Immature natural killer cell (primary cell): ENCODE measurements at regions not wholly inside any gene's neighbourhood (a gene's known extent, or its start where the extent isn't known, plus 50 kb on each side); places are given as distances from the start of the nearest gene placed in this dataset.

Experiments
- DNase-seq, 3 donors: peaks; one replicate each; pipeline ENCODE4 v3.0.0; 2022; ENCODE audit warnings: mixed read lengths in 1 of 3
- H3K27ac Mint-ChIP-seq, 6 donors: one replicate each; pipeline ENCODE4 v1.8.0; 2020; ENCODE audit warnings: mixed read lengths in 6 of 6, mild to moderate bottlenecking in 5 of 6, inconsistent platforms in 4 of 6, moderate library complexity in 3 of 6
- H3K27me3 Mint-ChIP-seq, 3 donors: one replicate each; pipeline ENCODE4 v1.8.0; 2020 to 2021; ENCODE audit warnings: low read depth in 3 of 3, mild to moderate bottlenecking in 3 of 3, mixed read lengths in 3 of 3, moderate library complexity in 3 of 3, inconsistent platforms in 1 of 3
- H3K36me3 Mint-ChIP-seq, 3 donors: one replicate each; pipeline ENCODE4 v1.8.0; 2020; ENCODE audit warnings: mixed read lengths in 3 of 3, inconsistent platforms in 2 of 3, mild to moderate bottlenecking in 2 of 3
- H3K4me1 Mint-ChIP-seq, 2 donors: one replicate each; pipeline ENCODE4 v1.8.0; 2020; ENCODE audit warnings: inconsistent platforms in 2 of 2, mild to moderate bottlenecking in 2 of 2, mixed read lengths in 2 of 2, moderate library complexity in 1 of 2
- H3K4me3 Mint-ChIP-seq, 5 donors: one replicate each; pipeline ENCODE4 v1.8.0; 2020; ENCODE audit warnings: mild to moderate bottlenecking in 5 of 5, mixed read lengths in 5 of 5, inconsistent platforms in 3 of 5, moderate library complexity in 3 of 5
- H3K9me3 Mint-ChIP-seq, 6 donors: one replicate each; pipeline ENCODE4 v1.8.0; 2020; ENCODE audit warnings: mild to moderate bottlenecking in 6 of 6, mixed read lengths in 6 of 6, inconsistent platforms in 4 of 6, moderate library complexity in 3 of 6

DNA sequence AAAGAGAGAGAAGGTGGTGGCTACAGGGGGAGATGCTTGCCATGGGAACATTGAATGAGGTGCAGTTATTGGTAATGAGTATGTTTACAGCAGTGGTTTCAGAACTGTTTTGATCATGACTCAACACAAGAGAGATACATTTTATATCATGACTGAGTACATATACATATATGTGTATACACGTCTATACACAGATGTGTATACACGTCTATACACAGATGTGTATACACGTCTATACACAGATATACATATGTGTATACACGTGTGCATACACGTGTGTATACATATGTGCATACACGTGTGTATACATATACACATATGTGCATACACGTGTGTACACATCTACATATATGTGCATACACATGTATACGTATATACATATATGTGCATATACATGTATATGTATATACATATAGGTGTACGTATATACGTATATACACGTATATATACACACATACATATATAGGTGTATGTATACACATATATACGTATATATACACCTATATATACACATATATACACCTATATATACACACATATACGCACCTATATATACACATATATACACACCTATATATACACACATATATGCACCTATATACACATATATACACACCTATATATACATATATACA lies 518.5 kb downstream of the TSN start:
- no peak overlapping the region for H3K4me3 Mint-ChIP-seq
- H3K36me3 Mint-ChIP-seq, result no peaks in the 10 kb centered on the region
- no peaks in the 10 kb centered on the region for H3K4me1 Mint-ChIP-seq
- no peak for DNase-seq
- H3K27ac Mint-ChIP-seq, result no peak overlapping the region
- no peaks in the 10 kb centered on the region for H3K27me3 Mint-ChIP-seq
- peaks cover 0 to 7% (median 0%) of the 10 kb centered on the region in 6 donors for H3K9me3 Mint-ChIP-seq

DNA sequence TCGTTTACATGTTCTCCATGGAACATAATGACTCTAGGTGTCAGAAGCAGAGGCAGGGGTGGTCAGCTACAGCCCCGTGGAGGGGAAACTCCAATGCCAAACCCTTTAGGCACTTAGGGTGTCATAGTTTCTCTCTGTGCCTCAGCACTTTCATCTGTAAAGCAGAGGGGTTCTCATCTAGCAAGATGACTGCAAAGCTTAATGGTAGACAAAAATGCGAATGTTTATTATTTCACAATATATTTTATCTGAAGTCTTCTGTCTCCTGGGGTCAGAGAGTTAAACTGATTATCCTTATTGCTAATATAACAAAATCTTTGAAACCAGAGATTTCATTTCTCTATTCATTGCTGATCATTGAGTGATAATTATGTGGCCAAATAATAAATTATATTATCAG lies 522.5 kb downstream of the TSN start:
- Mint-ChIP-seq H3K27ac (no peak overlapping the region), H3K36me3 (no peaks in the 10 kb centered on the region), H3K4me1 (no peaks in the 10 kb centered on the region), H3K9me3 (peaks cover 0 to 4% (median 3%) of the 10 kb centered on the region in 6 donors), H3K27me3 (no peaks in the 10 kb centered on the region), H3K4me3 (no peak overlapping the region)
- no peak for DNase-seq

DNA sequence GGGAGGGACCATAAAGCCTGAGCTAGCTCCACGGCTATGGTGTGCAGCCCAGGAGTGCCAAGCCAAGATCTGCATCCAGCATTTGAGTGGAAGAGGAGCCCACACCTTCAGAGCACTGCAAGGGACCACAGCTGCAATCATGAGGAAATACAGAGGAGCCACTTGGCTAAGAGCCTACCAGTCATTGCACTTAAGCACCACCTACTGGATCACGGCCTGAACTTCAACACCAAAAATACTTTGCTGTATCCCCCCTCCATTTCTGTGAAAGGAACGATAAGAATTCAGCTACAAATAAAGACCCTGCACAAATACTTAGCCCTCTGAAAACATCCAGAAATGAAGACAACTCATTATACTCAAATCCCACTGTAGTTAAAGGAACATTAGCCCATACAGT lies 545.3 kb downstream of the TSN start:
- H3K9me3 Mint-ChIP-seq, result peaks cover 7 to 28% (median 18%) of the 10 kb centered on the region in 6 donors
- no peak for DNase-seq
- H3K36me3 Mint-ChIP-seq, result no peaks in the 10 kb centered on the region
- no peak overlapping the region for H3K27ac Mint-ChIP-seq
- peaks cover 0 to 2% (median 0%) of the 10 kb centered on the region in 3 donors for H3K27me3 Mint-ChIP-seq
- H3K4me1 Mint-ChIP-seq, result no peaks in the 10 kb centered on the region
- H3K4me3 Mint-ChIP-seq, result no peak overlapping the region

DNA sequence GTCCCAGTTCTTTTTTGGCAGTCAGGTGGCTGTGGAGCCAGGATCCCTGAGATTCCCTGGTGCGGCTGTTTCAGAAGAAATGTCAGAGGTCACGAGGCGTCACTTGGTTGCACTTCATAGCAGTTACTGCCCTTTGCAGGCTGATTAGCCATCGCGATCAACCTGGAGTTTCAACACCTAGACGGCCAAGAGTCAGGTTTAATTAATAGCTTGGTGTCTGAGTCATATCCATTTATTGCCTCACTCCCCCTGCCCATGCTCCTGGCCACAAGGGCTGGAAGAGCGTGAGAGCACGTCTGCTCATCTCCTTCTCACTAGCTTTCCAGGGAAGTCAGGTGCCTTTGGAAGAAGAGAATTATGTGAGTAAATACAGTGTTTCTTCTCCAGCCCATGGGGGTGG lies 552.3 kb downstream of the TSN start:
- H3K4me1 Mint-ChIP-seq, result no peaks in the 10 kb centered on the region
- DNase-seq, result no peak
- H3K27me3 Mint-ChIP-seq, result no peaks in the 10 kb centered on the region
- no peaks in the 10 kb centered on the region for H3K36me3 Mint-ChIP-seq
- H3K9me3 Mint-ChIP-seq, result peaks cover 2 to 14% (median 6%) of the 10 kb centered on the region in 6 donors
- no peak overlapping the region for H3K4me3 Mint-ChIP-seq
- H3K27ac Mint-ChIP-seq, result no peak overlapping the region

DNA sequence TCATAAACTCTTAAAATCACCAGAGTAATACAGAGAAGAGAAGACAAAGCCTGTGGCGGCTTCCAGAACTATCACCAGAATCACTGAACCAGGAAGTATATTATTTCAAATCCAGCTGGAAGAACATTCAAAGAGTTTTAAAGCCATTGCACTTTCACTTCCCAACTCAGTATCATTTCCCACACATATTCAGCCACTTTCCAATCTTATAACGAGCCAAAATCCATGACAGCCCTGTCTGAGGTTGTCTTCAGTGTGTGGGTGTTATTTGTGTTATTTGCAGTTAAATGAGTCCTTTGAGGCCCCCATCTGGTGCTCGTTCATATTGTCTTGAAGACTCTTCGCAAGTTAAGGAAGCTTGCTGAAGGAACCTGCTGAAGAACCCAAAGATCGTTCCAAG lies 559.9 kb downstream of the TSN start:
- Mint-ChIP-seq H3K9me3 (peaks cover 0 to 7% (median 2%) of the 10 kb centered on the region in 6 donors), H3K27me3 (peaks cover 0 to 3% (median 0%) of the 10 kb centered on the region in 3 donors), H3K4me3 (no peak overlapping the region), H3K27ac (no peak overlapping the region), H3K36me3 (no peaks in the 10 kb centered on the region), H3K4me1 (no peaks in the 10 kb centered on the region)
- DNase-seq, result no peak

DNA sequence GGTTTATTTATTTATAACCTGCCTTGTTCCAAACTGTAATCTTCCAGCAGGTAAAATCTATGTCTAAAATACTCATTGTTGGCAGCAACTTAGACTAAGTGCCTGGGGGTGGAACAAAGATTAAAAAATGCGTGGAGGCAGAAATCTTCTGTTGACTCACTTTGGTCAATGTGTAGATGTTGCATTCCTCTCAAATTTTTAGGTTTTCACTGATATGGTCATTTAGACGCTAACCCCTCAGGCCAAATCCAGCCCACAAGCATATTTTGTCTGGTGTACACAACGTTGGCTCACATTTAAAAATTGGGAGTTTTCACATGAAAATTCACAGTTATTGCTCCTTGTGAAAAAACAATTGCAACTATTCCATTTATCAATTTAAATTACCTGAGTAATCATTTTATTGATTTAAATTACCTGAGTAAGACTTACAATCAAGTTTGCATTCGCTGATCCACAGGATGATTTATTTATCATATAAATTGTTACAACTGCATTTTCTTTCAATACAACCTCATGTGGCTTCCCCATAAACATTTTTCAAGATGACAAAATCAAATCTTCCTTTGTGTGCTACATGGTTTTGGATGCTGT lies 564.2 kb downstream of the TSN start:
- Mint-ChIP-seq H3K27ac (no peak overlapping the region), H3K9me3 (peaks cover 0 to 3% (median under 1%) of the 10 kb centered on the region in 6 donors), H3K4me3 (no peak overlapping the region), H3K27me3 (peaks cover 0 to 3% (median 1%) of the 10 kb centered on the region in 3 donors), H3K4me1 (no peaks in the 10 kb centered on the region), H3K36me3 (no peaks in the 10 kb centered on the region)
- no peak for DNase-seq

DNA sequence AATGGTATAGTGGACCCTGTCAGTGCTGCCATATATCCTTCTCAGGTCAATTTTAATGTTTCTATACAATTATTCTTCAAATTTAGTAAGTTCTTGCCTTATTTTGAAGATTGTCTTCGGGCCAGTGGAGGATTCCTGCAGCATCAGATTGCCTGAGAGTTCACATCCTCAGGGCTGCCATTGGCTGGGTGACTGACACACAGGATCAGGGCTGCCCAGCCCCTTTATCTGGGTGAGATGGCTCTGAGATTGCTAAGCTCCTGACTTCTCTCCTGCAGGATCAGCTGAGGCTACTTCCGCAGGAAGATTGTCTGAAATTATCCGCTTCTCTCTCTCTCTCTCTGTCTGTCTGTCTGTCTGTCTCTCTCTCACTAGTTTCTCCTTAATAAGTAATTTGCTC lies 567.4 kb downstream of the TSN start:
- H3K27me3 Mint-ChIP-seq, result peaks cover 0 to 1% (median 0%) of the 10 kb centered on the region in 3 donors
- H3K36me3 Mint-ChIP-seq, result no peaks in the 10 kb centered on the region
- no peak overlapping the region for H3K27ac Mint-ChIP-seq
- H3K4me1 Mint-ChIP-seq, result no peaks in the 10 kb centered on the region
- DNase-seq, result no peak
- peaks cover 0 to 2% (median 0%) of the 10 kb centered on the region in 6 donors for H3K9me3 Mint-ChIP-seq
- no peak overlapping the region for H3K4me3 Mint-ChIP-seq

DNA sequence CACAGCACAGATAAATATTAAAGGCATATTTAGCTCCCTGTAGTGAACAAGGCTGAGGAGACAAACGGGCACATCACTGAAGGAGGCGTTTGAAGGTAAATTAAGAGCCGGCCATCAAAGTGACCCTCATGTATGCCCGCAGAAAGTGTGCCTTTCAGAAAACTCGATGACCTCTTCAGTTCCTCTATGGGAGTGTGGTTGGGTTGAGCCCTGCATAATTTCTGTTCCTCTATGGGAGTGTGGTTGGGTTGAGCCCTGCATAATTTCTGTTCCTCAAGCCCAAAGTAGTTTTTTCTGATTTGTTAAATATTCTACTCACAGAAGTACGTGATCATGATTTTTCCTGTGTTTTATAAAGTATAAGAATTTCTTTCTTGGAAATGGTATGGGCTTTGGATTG lies 568.5 kb downstream of the TSN start:
- Mint-ChIP-seq H3K4me3 (no peak overlapping the region), H3K27me3 (peaks cover 0 to 1% (median 0%) of the 10 kb centered on the region in 3 donors)

DNA sequence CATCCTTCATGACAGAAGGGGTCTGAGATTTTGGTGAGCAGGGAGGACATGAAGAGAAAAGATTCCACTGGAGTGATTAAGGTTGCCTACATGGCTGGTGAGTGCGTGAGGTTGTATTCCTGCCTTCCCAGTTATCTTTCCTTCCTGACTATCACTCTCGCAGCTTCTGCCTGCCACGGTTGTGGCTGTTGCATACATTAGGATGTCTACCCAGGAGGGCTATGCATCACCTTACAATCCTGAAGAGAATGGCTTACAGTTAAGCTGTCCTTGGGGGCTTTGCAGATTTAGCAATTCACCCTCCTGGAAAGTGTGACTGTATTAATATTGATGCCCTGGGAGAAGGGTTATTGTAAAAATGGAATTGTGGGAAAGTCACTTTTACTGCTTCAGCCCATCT lies 571.0 kb downstream of the TSN start:
- Mint-ChIP-seq H3K4me1 (no peaks in the 10 kb centered on the region), H3K27me3 (peaks cover 0 to 1% (median 1%) of the 10 kb centered on the region in 3 donors), H3K4me3 (no peak overlapping the region), H3K9me3 (peaks cover 0 to 2% (median 0%) of the 10 kb centered on the region in 6 donors), H3K36me3 (no peaks in the 10 kb centered on the region), H3K27ac (no peak overlapping the region)
- DNase-seq, result no peak

More for the DNA sequence above, 568.5 kb downstream of the TSN start:
- Mint-ChIP-seq H3K36me3 (no peaks in the 10 kb centered on the region), H3K9me3 (peaks cover 0 to 2% (median 0%) of the 10 kb centered on the region in 6 donors), H3K4me1 (no peaks in the 10 kb centered on the region), H3K27ac (no peak overlapping the region)
- DNase-seq, result no peak

DNA sequence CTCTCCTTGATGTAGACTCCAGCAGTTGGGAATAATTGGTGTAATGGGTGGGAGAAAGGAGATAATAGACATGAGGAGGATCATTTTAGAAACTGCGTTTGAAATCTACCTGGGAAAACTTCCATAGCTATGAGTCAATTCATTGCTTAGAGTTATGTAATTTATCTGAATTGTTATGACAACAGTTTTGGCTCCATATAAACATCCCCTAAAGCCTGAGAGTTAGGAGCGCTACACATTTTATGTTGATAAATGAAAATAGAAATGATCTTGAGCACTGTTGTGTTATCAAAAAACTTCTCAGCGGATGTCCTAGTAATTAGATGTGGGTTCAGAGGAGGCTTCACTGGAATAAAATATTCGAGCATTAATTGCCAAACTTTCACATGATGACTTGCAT lies 573.4 kb downstream of the TSN start:
- Mint-ChIP-seq H3K27me3 (peaks cover 0 to 1% (median 0%) of the 10 kb centered on the region in 3 donors), H3K9me3 (peaks cover 0 to 4% (median 0%) of the 10 kb centered on the region in 6 donors), H3K4me3 (no peak overlapping the region), H3K27ac (no peak overlapping the region), H3K4me1 (no peaks in the 10 kb centered on the region), H3K36me3 (no peaks in the 10 kb centered on the region)
- DNase-seq, result no peak

DNA sequence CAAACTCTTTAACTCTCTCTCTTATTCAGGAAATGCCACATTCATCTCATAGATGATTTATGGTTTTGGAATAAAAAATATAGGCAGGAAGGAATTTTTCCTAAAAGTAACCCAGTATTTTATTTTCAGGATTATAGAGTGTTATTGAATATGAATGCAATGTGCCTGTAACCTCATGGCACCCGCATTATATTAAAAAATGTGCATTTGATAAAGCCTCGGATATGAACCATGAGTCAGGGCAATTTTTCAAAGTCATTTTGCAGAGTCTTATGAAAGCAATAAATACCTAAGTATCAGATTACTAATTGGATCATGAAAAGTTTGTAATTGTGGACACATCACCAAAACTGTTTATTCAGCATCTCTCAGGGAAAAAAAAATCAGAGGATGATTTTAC lies 573.8 kb downstream of the TSN start:
- no peaks in the 10 kb centered on the region for H3K36me3 Mint-ChIP-seq
- no peak overlapping the region for H3K27ac Mint-ChIP-seq
- H3K4me1 Mint-ChIP-seq, result no peaks in the 10 kb centered on the region
- DNase-seq, result no peak
- no peak overlapping the region for H3K4me3 Mint-ChIP-seq
- peaks cover 0 to 9% (median 0%) of the 10 kb centered on the region in 6 donors for H3K9me3 Mint-ChIP-seq
- peaks cover 0 to 1% (median 0%) of the 10 kb centered on the region in 3 donors for H3K27me3 Mint-ChIP-seq

DNA sequence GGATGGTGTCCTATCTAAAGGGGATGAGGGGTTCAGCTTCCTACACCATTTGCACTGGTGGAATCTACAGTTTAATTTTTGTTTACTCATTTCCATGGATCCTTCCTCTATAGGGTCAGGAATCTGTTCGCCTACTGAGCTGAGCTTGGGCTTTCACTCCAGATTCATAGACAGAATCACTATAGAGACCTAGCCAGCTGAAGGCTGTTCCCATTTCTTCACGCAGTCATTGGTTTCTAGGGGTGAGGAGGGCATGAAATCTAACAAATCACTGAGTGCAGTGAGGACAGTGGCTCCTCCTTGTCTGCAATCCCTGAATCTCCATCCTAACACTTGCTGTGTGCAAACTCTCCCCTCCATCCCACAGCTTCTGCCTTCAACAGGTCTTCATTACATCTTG lies 578.5 kb downstream of the TSN start:
- Mint-ChIP-seq H3K27me3 (peaks cover 0 to 1% (median 0%) of the 10 kb centered on the region in 3 donors), H3K36me3 (no peaks in the 10 kb centered on the region), H3K9me3 (peaks cover 0 to 11% (median 1%) of the 10 kb centered on the region in 6 donors), H3K4me1 (no peaks in the 10 kb centered on the region), H3K27ac (no peak overlapping the region), H3K4me3 (no peak overlapping the region)
- no peak for DNase-seq

DNA sequence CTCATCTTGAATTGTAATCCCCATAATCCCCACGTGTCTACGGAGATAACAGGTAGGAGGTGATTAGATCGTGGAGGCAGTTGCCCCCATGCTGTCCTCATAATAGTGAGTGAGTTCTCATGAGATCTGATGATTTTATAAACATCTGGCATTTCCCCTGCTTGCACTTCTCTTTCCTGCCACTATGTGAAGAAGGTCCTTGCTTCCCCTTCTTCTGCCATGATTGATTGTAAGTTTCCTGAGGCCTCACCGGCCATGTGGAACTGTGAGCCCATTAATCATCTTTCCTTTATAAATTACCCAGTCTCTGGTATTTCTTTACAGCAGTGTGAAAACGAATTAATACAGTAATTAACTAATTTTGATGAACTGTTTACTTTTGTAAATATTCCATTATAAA lies 582.5 kb downstream of the TSN start:
- no peaks in the 10 kb centered on the region for H3K4me1 Mint-ChIP-seq
- no peak overlapping the region for H3K4me3 Mint-ChIP-seq
- H3K9me3 Mint-ChIP-seq, result peaks cover 0 to 13% (median 7%) of the 10 kb centered on the region in 6 donors
- DNase-seq, result no peak
- H3K27ac Mint-ChIP-seq, result no peak overlapping the region
- no peaks in the 10 kb centered on the region for H3K27me3 Mint-ChIP-seq
- no peaks in the 10 kb centered on the region for H3K36me3 Mint-ChIP-seq

DNA sequence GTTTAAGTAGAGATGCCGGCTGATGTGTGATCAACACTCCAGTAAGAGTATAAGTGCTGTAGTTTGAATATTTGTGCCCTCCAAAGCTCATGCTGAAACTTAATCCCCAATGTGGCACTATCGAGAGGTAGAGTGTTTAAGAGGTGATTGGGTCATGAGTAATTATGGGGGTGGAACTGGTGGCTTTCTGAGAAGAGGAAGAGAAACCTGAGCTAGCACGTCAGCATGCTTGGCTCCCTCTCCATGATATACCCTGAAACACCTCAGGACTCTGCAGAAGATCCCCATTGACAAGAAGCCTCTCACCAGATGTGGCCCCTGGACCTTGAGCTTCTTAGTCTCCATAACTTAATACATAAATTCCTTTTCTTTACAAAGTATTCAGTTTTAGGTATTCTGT lies 584.8 kb downstream of the TSN start:
- no peaks in the 10 kb centered on the region for H3K27me3 Mint-ChIP-seq
- H3K9me3 Mint-ChIP-seq, result peaks cover 0 to 12% (median under 1%) of the 10 kb centered on the region in 6 donors
- DNase-seq, result no peak
- no peak overlapping the region for H3K4me3 Mint-ChIP-seq
- no peaks in the 10 kb centered on the region for H3K4me1 Mint-ChIP-seq
- no peak overlapping the region for H3K27ac Mint-ChIP-seq
- H3K36me3 Mint-ChIP-seq, result no peaks in the 10 kb centered on the region

DNA sequence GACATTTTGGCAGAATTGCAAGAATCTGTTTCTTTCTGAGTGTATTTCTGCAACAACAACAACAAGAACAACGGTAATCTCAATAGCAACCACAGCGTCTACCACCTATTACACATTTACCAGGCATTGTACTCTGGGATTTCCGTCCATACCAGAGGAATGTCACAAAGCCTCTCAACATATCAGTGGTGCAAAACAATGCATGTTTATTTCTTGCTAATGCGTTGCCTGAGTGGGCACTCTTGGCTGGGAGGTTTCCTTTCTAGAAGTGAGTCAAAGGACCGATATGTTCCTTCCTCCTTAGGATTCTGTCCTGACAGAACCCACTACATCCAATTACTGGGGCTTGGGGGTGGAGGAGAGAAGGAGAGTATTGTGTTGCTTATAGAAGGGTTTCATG lies 585.6 kb downstream of the TSN start:
- no peaks in the 10 kb centered on the region for H3K27me3 Mint-ChIP-seq

More for the DNA sequence above, 585.6 kb downstream of the TSN start:
- H3K4me3 Mint-ChIP-seq, result no peak overlapping the region
- no peaks in the 10 kb centered on the region for H3K4me1 Mint-ChIP-seq
- no peaks in the 10 kb centered on the region for H3K36me3 Mint-ChIP-seq
- no peak for DNase-seq
- H3K27ac Mint-ChIP-seq, result no peak overlapping the region
- H3K9me3 Mint-ChIP-seq, result peaks cover 0 to 12% (median 3%) of the 10 kb centered on the region in 6 donors
